ENCODE measurements at regions not wholly inside any gene's neighbourhood (a gene's known extent, or its start where the extent isn't known, plus 50 kb on each side); places are given as distances from the start of the nearest gene placed in this dataset.
"Not testable (repeated sequence)": the region's sequence is repeated elsewhere in the genome, so short reads cannot be mapped to it uniquely, and the experiment has no call there.

DNA sequence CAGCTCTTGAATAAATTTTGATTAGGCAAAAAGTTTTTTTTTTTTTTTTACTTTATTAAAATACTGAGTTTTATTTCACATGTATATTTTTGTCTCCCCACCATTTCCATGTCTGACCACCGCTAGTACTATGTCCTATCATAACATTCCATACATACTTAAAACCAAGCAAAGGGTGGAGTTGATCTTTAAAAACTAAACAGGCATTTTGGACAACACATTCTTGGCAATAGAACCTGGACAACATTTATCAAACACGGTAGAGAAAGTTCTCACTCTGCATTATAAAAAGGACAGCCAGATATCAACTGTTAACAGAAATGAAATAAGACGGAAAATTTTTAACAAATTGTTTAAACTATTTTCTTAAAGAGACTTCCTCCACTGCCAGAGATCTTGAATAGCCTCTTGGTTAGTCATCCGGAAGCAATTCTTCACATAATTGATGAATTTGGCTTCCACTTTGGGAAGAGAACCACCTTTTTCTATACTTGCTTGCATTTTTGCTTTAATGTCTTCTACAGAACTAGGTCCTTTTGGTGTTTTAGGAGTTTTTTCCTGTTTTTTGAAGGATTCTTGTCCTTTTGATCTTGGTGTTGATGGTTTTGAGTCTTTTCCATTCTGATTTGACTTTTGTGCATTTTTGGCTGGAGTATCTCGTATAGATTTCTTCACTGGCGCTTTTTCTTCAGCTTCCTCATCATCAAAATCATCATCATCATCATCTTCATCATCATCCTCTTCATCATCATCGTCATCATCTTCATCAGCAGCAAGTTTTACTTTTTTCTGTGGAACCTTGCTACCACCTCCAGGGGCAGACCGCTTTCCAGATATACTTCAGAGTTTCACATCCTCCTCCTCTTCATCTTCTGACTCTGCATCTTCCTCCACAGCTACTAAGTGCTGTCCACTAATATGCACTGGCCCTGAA, 58.7 kb downstream of the POU5F2 start:
- DNase-seq; intact Hi-C loops (cut with DNase I): not testable (repeated sequence)

DNA sequence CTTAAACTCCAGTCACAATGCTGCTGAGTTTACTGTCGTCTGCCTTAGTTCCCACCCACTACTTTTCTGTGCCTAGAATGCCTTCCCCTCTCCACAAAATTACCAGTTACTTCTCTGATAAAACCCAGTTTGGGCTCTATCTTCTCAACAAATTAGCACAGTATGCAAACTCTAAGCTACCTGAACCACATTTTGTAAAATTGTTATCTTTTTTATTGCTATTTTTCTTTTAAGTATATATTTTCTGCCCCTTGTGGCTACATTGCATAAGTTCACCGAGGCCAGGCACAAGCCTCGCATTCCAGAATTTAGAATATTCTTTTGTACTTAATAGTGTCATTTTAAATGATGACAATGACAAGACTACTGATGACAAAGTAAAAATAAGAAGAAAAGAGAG, 60.0 kb downstream of the POU5F2 start:
- no peak for DNase-seq
- intact Hi-C loops (cut with DNase I), result no loop called here

GRCh38 chr5:93677359-93677891, 64.0 kb downstream of the POU5F2 start:
- intact Hi-C loops (cut with DNase I), result no loop called here
- peak in 2 of 10 donors; percentile 31 to 68 for DNase-seq

GRCh38 chr5:93676704-93677103, 64.7 kb downstream of the POU5F2 start:
- intact Hi-C loops (cut with DNase I), result no loop called here
- DNase-seq, result peak in 1 of 10 donors; percentile 49

- intact Hi-C loops (cut with DNase I), result no loop called here
- DNase-seq, result peak in 1 of 10 donors; percentile 6
These were observed 65.6 kb downstream of the POU5F2 start for GRCh38 chr5:93675460-93676450.

DNA sequence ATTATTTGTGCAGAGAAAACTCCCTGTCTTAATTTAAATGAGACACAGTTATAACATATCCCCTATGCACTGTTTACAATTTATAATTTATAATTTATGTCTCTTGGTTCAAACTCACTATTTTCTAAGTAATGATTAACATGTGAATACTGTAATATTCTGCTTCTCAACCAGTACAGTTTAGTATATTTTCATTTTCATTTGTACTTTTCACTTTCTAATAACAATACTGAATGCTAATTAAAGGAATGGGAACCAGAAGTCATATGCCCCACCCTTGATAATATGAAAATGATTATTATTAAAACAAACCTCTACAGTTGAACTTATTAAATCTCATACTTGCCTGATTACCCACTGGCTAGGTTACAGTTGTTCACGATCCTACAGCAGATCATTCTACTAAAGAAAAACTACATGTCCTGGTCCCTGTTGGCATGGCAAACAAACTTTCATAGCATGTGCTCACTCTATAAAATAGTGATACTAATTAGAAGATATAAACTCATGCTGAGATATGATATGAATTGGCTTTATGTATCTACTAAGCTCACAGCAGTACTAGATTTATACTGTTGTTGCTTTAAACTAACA, 66.4 kb downstream of the POU5F2 start:
- DNase-seq, result no peak
- intact Hi-C loops (cut with DNase I), result no loop called here

DNA sequence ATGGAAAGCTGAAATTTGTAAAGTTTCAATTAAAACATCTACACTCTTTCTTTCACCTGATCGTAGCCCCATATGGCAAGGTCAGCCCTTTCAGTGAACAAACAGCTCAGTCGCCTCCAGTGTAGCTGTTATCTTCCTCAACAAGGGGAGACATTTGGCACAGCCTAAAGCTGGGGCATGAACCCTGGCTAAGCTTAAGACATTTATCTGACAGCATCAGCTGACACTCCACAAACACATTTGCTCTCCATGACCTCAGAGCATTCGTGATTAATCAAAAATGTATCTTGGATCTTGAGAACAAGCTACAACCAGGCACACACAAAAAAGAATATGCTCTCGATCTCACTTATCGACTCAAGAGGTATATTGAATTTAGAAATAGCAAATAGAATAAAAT, 67.3 kb downstream of the POU5F2 start:
- DNase-seq, result no peak
- intact Hi-C loops (cut with DNase I), result no loop called here

- intact Hi-C loops (cut with DNase I), result no loop called here
- DNase-seq, result no peak
These were observed 68.0 kb downstream of the POU5F2 start for GRCh38 chr5:93673316-93673954.

- intact Hi-C loops (cut with DNase I), result no loop called here
- DNase-seq, result no peak
These were observed 75.8 kb downstream of the POU5F2 start for GRCh38 chr5:93665648-93666047.

DNA sequence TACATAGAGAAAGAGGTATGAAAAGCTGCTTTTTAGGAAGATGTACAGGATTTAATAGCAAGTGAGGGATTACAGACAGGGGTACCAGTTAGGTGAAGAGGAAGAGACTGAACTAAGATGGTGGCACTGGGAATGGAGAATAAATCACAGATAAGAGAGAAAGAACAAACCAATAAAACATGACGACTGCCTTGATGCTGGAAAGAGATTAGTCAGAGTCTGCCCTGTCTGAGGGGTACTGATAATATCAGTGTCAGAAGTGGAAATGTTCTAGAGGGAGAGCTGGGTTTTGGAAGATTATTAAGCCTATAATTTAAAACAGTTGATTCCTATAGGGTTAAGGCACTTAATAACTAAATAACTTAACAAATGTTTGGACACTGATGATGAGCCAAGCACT, 77.7 kb downstream of the NR2F1 start:
- DNase-seq, result no peak
- intact Hi-C loops (cut with DNase I), result no loop called here

GRCh38 chr5:93658044-93658443, 75.0 kb downstream of the NR2F1 start:
- DNase-seq, result no peak
- intact Hi-C loops (cut with DNase I), result no loop called here

- intact Hi-C loops (cut with DNase I), result no loop called here
- no peak for DNase-seq
These were observed 71.7 kb downstream of the NR2F1 start for GRCh38 chr5:93654676-93655075.

DNA sequence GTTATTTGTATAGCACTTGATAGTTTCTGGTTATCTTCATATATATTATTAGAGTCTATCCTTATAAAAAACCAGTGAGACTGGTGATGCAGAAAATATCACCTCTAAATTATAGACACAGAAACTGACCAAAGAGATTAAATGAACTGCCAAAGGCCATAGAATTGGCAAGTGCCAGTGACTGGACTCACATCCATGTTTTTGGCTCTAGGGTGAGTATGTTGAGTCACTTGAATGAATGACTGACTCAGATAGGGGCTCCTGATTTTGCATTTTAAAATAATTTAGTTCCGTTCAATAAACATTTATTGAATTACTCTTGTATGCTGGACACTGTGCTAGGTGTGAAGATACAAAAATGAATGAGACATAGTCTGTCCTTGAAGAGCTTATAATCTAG, 70.7 kb downstream of the NR2F1 start:
- intact Hi-C loops (cut with DNase I), result no loop called here
- DNase-seq, result no peak

DNA sequence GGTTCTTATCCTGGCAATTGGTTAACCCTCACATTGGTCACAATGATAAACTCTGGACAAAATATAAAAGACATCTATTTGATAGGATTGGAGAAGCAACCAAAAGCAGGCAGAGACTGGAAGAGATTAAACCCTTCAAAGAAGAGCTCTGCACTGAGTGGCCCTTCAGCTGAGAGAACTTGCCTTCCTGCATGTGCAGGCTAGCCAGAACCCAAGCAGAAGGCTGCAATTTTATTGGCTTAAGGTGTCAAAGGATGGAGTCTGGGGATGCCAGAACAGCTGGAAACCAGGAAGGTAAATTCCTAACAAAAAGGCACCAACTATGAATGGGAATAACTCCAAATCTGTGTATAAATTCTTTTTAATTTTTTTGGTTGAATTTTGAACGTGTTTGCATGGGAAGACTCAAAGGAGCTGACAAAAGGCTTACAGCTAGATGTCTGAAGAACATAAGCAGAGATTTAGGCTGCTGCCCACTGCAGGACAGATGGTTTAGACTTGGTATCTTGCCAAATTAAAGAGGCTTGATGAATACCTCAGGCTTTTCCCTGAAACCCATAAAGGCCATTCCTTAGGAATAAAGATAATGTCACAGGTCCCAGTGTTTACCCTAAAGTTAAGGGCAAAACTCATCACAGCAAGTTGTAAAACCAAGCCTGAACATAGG, 66.3 kb downstream of the NR2F1 start:
- intact Hi-C loops (cut with DNase I), result no loop called here
- no peak for DNase-seq

- intact Hi-C loops (cut with DNase I), result no loop called here
These were observed 61.7 kb downstream of the NR2F1 start for GRCh38 chr5:93644760-93645159.

More at GRCh38 chr5:93644760-93645159, 61.7 kb downstream of the NR2F1 start:
- no peak for DNase-seq
